Gastroesophageal sphincter (tissue), 3 donors: ENCODE measurements at regions not wholly inside any gene's neighbourhood (a gene's known extent, or its start where the extent isn't known, plus 50 kb on each side); places are given as distances from the start of the nearest gene placed in this dataset.

Source experiments
- EP300 ChIP-seq: sonication (generic); formaldehyde crosslinking; IDR thresholded peaks from one replicate; pipeline ENCODE4 v1.6.1; 2017; ENCODE audit warnings: antibody characterized with exemption, mild to moderate bottlenecking
- POLR2A ChIP-seq, 2 donors: fragments of 450-650 bp; IDR thresholded peaks; one replicate each; pipeline ENCODE4 v1.6.1; 2017; ENCODE audit warnings: antibody characterized with exemption in 2 of 2, mild to moderate bottlenecking in 2 of 2, moderate library complexity in 1 of 2
- POLR2AphosphoS5 ChIP-seq: sonication (generic); formaldehyde crosslinking; IDR thresholded peaks from one replicate; pipeline ENCODE4 v1.6.1; 2017; ENCODE audit warnings: antibody characterized with exemption
- TF ChIP-seq, protein P1 (sequence below), 4 experiments: fragments of 200-600 bp in 2 of 4; fragments of 450-650 bp in 2 of 4; sonication (generic) in 1 of 4; IDR thresholded peaks; one replicate each; pipeline ENCODE4 v1.5.1; 2017 to 2019; ENCODE audit warnings: antibody characterized with exemption in 4 of 4, mild to moderate bottlenecking in 2 of 4, moderate library complexity in 2 of 4

DNA sequence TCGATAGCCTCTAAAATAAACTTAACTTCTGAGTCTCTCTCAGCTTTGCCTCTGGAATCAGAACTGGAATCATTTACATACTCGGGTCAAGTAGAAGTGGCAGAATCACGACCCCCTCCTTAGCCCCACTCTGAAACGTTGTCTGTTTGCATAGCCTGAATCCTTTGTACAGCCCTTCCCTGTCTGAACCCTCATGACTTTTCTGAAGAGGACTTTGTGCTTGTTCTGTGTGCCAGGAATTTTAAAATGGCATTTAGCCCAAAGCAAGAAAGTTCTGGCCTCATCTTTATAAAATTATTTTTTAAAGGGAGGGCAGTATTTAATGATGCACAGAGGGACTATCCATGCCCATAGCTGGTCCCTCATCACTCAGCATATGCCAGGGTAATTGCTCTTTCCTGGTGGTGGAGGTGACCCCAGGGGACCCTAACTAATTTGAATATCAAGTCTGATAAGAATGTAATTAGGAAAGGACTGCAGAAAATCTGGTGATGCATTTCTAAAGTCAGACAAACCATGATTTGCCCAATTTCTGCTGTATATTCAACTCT lies 342.7 kb upstream of the TNRC6C start:
- TF ChIP-seq, protein P1, sequence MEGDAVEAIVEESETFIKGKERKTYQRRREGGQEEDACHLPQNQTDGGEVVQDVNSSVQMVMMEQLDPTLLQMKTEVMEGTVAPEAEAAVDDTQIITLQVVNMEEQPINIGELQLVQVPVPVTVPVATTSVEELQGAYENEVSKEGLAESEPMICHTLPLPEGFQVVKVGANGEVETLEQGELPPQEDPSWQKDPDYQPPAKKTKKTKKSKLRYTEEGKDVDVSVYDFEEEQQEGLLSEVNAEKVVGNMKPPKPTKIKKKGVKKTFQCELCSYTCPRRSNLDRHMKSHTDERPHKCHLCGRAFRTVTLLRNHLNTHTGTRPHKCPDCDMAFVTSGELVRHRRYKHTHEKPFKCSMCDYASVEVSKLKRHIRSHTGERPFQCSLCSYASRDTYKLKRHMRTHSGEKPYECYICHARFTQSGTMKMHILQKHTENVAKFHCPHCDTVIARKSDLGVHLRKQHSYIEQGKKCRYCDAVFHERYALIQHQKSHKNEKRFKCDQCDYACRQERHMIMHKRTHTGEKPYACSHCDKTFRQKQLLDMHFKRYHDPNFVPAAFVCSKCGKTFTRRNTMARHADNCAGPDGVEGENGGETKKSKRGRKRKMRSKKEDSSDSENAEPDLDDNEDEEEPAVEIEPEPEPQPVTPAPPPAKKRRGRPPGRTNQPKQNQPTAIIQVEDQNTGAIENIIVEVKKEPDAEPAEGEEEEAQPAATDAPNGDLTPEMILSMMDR (IDR thresholded peaks at IDR 0.05) = no peak
- TF ChIP-seq POLR2A (IDR thresholded peaks at IDR 0.05) (no peak), POLR2AphosphoS5 (no peak), EP300 (no peak)
